Thymus (tissue), 11 donors: ENCODE measurements at regions not wholly inside any gene's neighbourhood (a gene's known extent, or its start where the extent isn't known, plus 50 kb on each side); places are given as distances from the start of the nearest gene placed in this dataset.

Experiments
- DNase-seq, 9 donors: peaks; one replicate each; pipeline ENCODE4 v3.0.0-alpha.2; 2013; ENCODE audit warnings: low spot score in 9 of 9, low read depth in 6 of 9, missing footprints in 1 of 9
- H3K27ac ChIP-seq, 2 donors: one replicate each; pipeline ENCODE4 v1.5.1; 2013; ENCODE audit warnings: control low read depth in 1 of 2, low read depth in 1 of 2, low read length in 1 of 2, mild to moderate bottlenecking in 1 of 2, moderate library complexity in 1 of 2
- H3K27me3 ChIP-seq, 2 donors: one replicate each; pipeline ENCODE4 v1.5.1; 2013; ENCODE audit warnings: low read length in 1 of 2; ENCODE audit not compliant: control insufficient read depth in 2 of 2, insufficient read depth in 1 of 2
- H3K36me3 ChIP-seq, 2 donors: one replicate each; pipeline ENCODE4 v1.5.1; 2013; ENCODE audit warnings: low read length in 1 of 2, mild to moderate bottlenecking in 1 of 2, moderate library complexity in 1 of 2; ENCODE audit not compliant: control insufficient read depth in 2 of 2, insufficient read depth in 2 of 2
- H3K4me1 ChIP-seq, 2 donors: one replicate each; pipeline ENCODE4 v1.5.1; 2013; ENCODE audit warnings: low read length in 2 of 2; ENCODE audit not compliant: control insufficient read depth in 2 of 2, insufficient read depth in 2 of 2
- H3K4me3 ChIP-seq, 2 donors: one replicate each; pipeline ENCODE4 v1.5.1; 2013; ENCODE audit warnings: low read length in 2 of 2, control low read depth in 1 of 2, mild to moderate bottlenecking in 1 of 2
- H3K9me3 ChIP-seq, 2 donors: one replicate each; pipeline ENCODE4 v1.5.1; 2013; ENCODE audit warnings: low read length in 1 of 2, mild to moderate bottlenecking in 1 of 2; ENCODE audit not compliant: control insufficient read depth in 2 of 2, insufficient read depth in 1 of 2
- WGBS: extraction: QIAGEN DNeasy Blood & Tissue Kit; methylation state at CpG from one replicate; pipeline ENCODE4 v1.1.7; 2013; 5-methylcytosine and 5-hydroxymethylcytosine counted together
- donor health status: healthy.

DNA sequence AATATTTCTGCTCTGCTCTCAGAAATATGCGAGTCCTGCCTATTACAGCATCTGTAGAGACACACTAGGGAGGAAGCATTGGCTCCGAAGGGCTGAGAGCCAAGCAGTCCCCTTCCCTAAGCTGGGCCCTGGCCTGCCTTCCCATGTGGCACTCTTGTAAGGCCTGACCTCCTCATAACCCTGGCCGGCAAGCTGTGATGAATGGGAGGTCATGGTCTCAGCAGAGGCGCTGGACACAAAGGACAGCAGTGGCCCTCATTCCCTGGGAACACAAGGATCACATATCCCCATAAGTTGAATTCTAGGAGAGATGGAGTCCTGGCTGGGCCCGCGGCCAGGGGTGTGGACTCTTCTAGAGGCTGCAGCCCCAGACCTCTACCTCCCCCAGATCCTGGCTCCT lies 483.3 kb downstream of the ZNF536 start:
- Histone ChIP-seq H3K27ac (no peak overlapping the region), H3K4me1 (no peaks in the 10 kb centered on the region), H3K9me3 (no peaks in the 10 kb centered on the region), H3K27me3 (no peaks in the 10 kb centered on the region), H3K36me3 (no peaks in the 10 kb centered on the region), H3K4me3 (no peak overlapping the region)
- WGBS: 81% methylated on average over 6 of the region's 6 CpGs
- no peak for DNase-seq

DNA sequence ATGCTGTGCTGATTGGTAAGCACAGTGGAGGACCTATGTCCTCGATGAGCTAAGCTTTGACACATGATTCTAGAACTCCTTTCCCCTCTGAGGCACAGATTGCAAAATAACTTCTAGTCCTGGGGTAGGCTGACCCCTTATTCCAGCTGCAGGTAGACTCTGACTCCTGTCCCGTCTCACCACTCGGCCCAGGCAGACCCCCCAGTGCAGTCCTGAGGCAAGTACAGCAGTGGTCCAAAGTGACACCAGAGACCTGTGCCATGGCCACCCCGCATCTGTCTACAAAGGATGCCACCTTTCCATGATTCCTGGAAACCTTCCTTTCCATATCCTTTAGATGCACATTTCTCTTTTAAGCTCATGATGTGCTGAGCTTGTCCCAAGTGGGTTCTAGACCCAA lies 482.5 kb downstream of the ZNF536 start:
- 92% methylated on average over 4 of the region's 4 CpGs for WGBS
- no peak for DNase-seq
- no peak overlapping the region for H3K27ac ChIP-seq
- no peaks in the 10 kb centered on the region for H3K4me1 ChIP-seq
- no peak overlapping the region for H3K4me3 ChIP-seq
- no peaks in the 10 kb centered on the region for H3K9me3 ChIP-seq
- no peaks in the 10 kb centered on the region for H3K36me3 ChIP-seq
- H3K27me3 ChIP-seq: no peaks in the 10 kb centered on the region

DNA sequence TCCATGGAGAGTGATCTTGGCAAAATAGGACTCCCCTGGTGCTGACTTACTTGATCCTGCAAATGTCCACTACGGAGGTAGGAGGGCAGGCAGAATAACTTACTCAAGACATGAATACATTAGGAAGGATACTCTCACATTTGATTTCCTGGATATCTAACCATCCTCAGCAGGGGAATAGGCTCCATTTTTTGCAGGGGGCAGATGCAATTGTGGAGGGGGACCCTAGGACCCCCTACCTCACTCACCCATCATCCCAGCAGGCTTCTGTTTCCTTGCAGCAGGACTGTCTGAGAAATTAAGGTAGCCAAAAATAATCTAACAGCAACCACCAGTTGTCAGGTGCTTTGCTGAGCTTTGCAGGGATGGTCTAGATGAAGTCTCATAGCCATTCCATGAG lies 482.0 kb downstream of the ZNF536 start:
- no peak for DNase-seq
- Histone ChIP-seq H3K27ac (no peak overlapping the region), H3K4me1 (no peaks in the 10 kb centered on the region), H3K4me3 (no peak overlapping the region), H3K27me3 (no peaks in the 10 kb centered on the region), H3K9me3 (no peaks in the 10 kb centered on the region), H3K36me3 (no peaks in the 10 kb centered on the region)
- 91% methylated on average over 1 of the region's 1 CpG for WGBS

DNA sequence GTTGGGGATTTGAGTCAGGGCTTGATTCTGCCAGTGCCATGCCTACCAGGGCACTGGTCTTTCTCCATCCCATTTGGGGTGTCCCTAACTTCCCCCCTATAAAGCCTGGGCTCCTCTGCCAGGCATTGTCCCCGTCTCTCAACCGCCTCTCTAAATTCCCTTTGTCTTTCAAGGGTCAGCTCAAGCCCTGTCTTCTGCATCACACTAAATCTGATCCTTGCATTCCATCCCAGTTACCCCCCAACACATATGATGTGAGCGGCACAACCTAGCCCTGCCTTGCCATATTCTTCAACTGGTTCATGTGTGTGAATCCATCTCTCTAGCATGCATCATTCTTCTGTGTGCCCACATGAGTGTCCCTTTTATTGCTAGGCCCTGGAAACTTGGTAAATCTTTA lies 480.9 kb downstream of the ZNF536 start:
- Histone ChIP-seq H3K27me3 (no peaks in the 10 kb centered on the region), H3K9me3 (no peaks in the 10 kb centered on the region), H3K4me1 (no peaks in the 10 kb centered on the region), H3K36me3 (no peaks in the 10 kb centered on the region), H3K27ac (no peak overlapping the region), H3K4me3 (no peak overlapping the region)
- no peak for DNase-seq
- WGBS: 92% methylated on average over 3 of the region's 3 CpGs

DNA sequence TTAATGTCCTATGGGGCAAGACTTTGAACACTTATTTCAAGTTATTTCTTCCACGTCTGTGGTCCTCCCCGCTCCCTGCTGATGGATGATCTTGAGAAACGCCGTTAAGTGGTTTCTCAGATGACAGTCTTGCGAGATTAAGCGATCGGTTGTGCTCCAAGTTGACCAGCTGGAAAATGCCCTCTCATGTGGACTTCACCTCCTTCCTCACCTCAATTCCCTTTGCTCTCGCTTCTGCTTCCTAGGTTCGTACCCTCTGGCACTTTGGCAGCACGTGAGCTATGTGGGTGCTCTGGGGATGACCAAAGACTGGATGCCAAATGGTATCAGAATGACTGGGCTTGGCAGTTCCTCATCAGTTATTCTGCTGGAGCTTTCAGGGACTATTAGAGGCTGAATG lies 480.0 kb downstream of the ZNF536 start:
- no peak overlapping the region for H3K4me3 ChIP-seq
- WGBS: 96% methylated on average over 10 of the region's 10 CpGs
- DNase-seq: no peak
- no peaks in the 10 kb centered on the region for H3K27me3 ChIP-seq
- H3K9me3 ChIP-seq: no peaks in the 10 kb centered on the region
- no peaks in the 10 kb centered on the region for H3K4me1 ChIP-seq
- H3K27ac ChIP-seq: no peak overlapping the region
- no peaks in the 10 kb centered on the region for H3K36me3 ChIP-seq

DNA sequence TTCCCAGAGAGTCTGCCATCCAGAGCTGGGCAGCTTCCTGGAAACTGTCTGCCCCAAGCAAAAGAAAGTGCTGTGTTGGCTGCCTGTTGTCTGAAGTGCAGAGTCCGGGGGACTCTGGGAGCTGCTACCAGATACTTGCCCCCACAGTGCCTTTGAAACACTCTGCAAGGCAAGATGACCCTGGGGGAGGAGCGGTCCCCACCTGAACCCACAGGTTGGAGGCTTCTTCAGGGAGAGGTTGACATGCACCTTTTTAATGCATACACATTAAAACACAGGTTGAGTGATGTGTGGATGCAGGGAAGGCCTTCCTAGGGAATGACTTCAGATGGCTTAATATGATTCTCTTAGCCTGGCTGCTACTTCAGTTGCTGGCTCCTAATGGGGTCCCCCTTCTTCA lies 479.5 kb downstream of the ZNF536 start:
- Histone ChIP-seq H3K27ac (no peak overlapping the region), H3K4me3 (no peak overlapping the region), H3K36me3 (no peaks in the 10 kb centered on the region), H3K27me3 (no peaks in the 10 kb centered on the region), H3K4me1 (no peaks in the 10 kb centered on the region), H3K9me3 (no peaks in the 10 kb centered on the region)
- no peak for DNase-seq
- 93% methylated on average over 2 of the region's 2 CpGs for WGBS

DNA sequence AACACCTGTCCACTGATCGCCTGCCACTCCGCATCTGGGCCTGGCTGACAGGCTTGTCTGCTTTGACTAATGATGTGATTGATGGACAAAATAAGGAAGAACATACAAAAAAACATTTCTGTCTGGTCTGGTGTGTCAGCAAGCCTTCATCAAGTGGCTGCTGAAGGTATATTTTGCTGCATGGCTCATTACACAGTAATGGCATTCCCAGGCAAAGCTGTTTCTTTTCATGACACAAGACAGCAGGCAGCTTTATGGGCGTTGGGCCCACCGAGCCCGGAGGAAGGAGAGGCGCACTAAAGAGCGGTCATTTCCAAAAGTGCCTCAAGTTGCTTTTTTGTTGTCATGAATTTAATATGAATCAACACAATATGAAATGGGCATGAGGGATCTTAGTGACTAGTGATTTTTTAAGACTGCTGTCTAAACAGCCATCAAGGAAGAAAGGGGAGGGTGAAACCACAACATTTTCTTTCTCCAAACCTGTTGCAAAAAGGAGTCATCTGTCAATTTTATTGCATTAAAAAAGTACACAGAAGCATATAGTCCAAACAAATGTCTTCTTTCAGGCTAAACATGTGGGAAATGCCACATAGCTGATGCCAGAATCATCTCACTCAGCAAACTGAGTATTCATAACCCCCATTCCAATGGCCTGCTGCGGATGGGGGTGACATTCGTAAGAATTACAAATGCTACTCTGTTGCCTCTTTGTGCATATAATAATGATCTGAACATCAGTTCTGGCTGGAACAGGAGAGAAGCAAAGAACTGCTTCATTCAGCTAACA lies 476.6 kb downstream of the ZNF536 start:
- Histone ChIP-seq H3K4me1 (no peaks in the 10 kb centered on the region), H3K36me3 (no peaks in the 10 kb centered on the region), H3K9me3 (no peaks in the 10 kb centered on the region), H3K4me3 (no peak overlapping the region), H3K27me3 (no peaks in the 10 kb centered on the region), H3K27ac (no peak overlapping the region)
- no peak for DNase-seq
- 94% methylated on average over 9 of the region's 9 CpGs for WGBS

DNA sequence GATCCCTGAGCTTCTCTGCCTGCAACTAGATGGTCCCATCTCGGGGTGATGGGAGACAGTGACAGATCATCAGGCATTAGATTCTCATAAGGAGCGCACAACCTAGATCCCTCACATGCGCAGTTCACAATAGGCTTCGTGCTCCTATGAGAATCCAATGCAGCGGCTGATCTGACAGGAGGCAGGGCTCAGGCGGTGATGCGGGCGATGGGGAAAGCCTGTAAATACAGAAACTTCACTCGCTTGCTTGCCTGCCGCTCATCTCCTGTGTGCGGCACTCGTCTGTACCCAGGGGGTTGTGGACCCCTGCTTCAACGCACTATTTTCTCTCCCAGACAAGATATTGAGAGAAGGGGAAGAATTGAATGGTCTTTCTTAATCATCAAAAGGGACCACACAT lies 473.9 kb downstream of the ZNF536 start:
- Histone ChIP-seq H3K4me1 (no peaks in the 10 kb centered on the region), H3K27me3 (no peaks in the 10 kb centered on the region), H3K36me3 (no peaks in the 10 kb centered on the region), H3K27ac (no peak overlapping the region), H3K9me3 (no peaks in the 10 kb centered on the region), H3K4me3 (no peak overlapping the region)
- no peak for DNase-seq
- 89% methylated on average over 13 of the region's 13 CpGs for WGBS

DNA sequence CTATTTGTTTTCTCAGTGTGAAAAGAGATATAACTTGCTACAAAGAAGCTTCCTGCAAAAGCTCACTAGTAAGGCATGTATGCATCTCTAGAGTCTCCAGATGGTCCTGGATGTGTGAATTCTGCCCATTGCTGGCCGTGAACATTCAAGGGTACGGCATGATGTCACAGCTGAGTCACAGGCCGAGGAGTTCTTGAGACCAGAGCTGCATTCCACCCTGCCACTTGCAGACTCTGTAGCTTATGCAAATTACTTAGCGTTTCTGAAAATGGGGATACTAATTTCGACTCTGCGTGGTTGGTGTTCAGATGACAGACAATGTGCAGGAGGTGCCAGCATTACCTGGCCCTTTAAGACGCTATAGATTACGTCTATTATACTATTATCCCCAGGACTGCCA lies 470.7 kb downstream of the ZNF536 start:
- no peak for DNase-seq
- Histone ChIP-seq H3K27ac (no peak overlapping the region), H3K36me3 (no peaks in the 10 kb centered on the region), H3K27me3 (no peaks in the 10 kb centered on the region), H3K9me3 (no peaks in the 10 kb centered on the region), H3K4me3 (no peak overlapping the region), H3K4me1 (no peaks in the 10 kb centered on the region)
- 91% methylated on average over 8 of the region's 8 CpGs for WGBS
